ENCODE measurements at regions not wholly inside any gene's neighbourhood (a gene's known extent, or its start where the extent isn't known, plus 50 kb on each side); places are given as distances from the start of the nearest gene placed in this dataset.

- Histone ChIP-seq H3K27me3 (peaks cover 7% of the 10 kb centered on the region), H3K9me3 (no peaks in the 10 kb centered on the region), H3K27ac (no peak overlapping the region), H3K4me3 (peak overlapping the region; percentile 42), H3K36me3 (no peaks in the 10 kb centered on the region), H3K4me1 (ENCODE audit: insufficient read depth) (peaks cover 4% of the 10 kb centered on the region)
- peak; percentile 12 to 49 (median 24) for DNase-seq
- no peak for TF ChIP-seq EP300 (IDR thresholded peaks at IDR 0.05)
- TF ChIP-seq CTCF (IDR thresholded peaks at IDR 0.05) = no peak
- TF ChIP-seq POLR2A (IDR thresholded peaks at IDR 0.05) = no peak
- intact Hi-C loops (cut with DNase I) = no loop called here
- WGBS, 3 donors = 1 to 4% (median 1%) methylated on average over 38 to 87 of the region's 88 CpGs
Measured at GRCh38 chr9:21559402-21560280, 77.5 kb upstream of the IFNE start.

- DNase-seq = no peak
- H3K4me1 ChIP-seq (ENCODE audit: insufficient read depth) = peaks cover 4% of the 10 kb centered on the region
- no peaks in the 10 kb centered on the region for H3K36me3 ChIP-seq
- intact Hi-C loops (cut with DNase I) = no loop called here
- TF ChIP-seq CTCF (IDR thresholded peaks at IDR 0.05) (no peak), POLR2A (IDR thresholded peaks at IDR 0.05) (no peak), EP300 (IDR thresholded peaks at IDR 0.05) (no peak)
- H3K27me3 ChIP-seq = peaks cover 7% of the 10 kb centered on the region
- no peaks in the 10 kb centered on the region for H3K9me3 ChIP-seq
- peak overlapping the region; percentile 42 for H3K4me3 ChIP-seq
- no peak overlapping the region for H3K27ac ChIP-seq
- 37 to 42% (median 38%) methylated on average over 12 of the region's 12 CpGs for WGBS, 3 donors
Measured at GRCh38 chr9:21560281-21560745, 78.2 kb upstream of the IFNE start.

GRCh38 chr9:21561502-21561901, 79.4 kb upstream of the IFNE start:
- Histone ChIP-seq H3K27me3 (peaks cover 7% of the 10 kb centered on the region), H3K4me1 (ENCODE audit: insufficient read depth) (peaks cover 4% of the 10 kb centered on the region), H3K36me3 (no peaks in the 10 kb centered on the region), H3K9me3 (no peaks in the 10 kb centered on the region), H3K4me3 (no peak overlapping the region), H3K27ac (no peak overlapping the region)
- TF ChIP-seq EP300 (IDR thresholded peaks at IDR 0.05) (no peak), POLR2A (IDR thresholded peaks at IDR 0.05) (no peak), CTCF (IDR thresholded peaks at IDR 0.05) (no peak)
- 60 to 61% (median 61%) methylated on average over 2 of the region's 2 CpGs for WGBS, 3 donors
- intact Hi-C loops (cut with DNase I) = no loop called here
- DNase-seq = no peak

GRCh38 chr9:21564175-21564574, 82.1 kb upstream of the IFNE start:
- 82 to 94% (median 83%) methylated on average over 1 of the region's 1 CpG for WGBS, 3 donors
- no peak for TF ChIP-seq POLR2A (IDR thresholded peaks at IDR 0.05)
- TF ChIP-seq EP300 (IDR thresholded peaks at IDR 0.05) = no peak
- TF ChIP-seq CTCF (IDR thresholded peaks at IDR 0.05) = no peak
- DNase-seq = no peak
- Histone ChIP-seq H3K27ac (no peak overlapping the region), H3K4me1 (ENCODE audit: insufficient read depth) (peaks cover 3% of the 10 kb centered on the region), H3K27me3 (peaks cover 7% of the 10 kb centered on the region), H3K4me3 (no peak overlapping the region), H3K9me3 (no peaks in the 10 kb centered on the region), H3K36me3 (no peaks in the 10 kb centered on the region)
- intact Hi-C loops (cut with DNase I) = no loop called here

Measured in ovary (tissue), 7 donors.